HepG2 (cell line): ENCODE measurements at regions not wholly inside any gene's neighbourhood (a gene's known extent, or its start where the extent isn't known, plus 50 kb on each side); places are given as distances from the start of the nearest gene placed in this dataset.

Source experiments
- ATAC-seq: fragments of 200-7000 bp; cut with Tn5 transposase; 3 replicates; pipeline ENCODE4 v1.9.1; 2020; ENCODE audit warnings: mild to moderate bottlenecking, moderate library complexity
- BruUV-seq: library from RNA; stranded (reverse); fragments of 400-500 nt; replicated peaks from 2 replicates; lab custom pipeline; 2021; lab: Mats Ljungman, UMichigan
- CTCF ChIA-PET: fragments of 300-600 bp; formaldehyde crosslinking; extraction: SDS; loops from one replicate; lab custom pipeline; 2021; ENCODE audit warnings: low total read pairs, inconsistent platforms, low intra/inter-chr PET ratio; lab: Yijun Ruan, JAX
- POLR2A ChIA-PET: fragments of 350-600 bp; sonication (Branson Sonifier 250); formaldehyde crosslinking; loops from one replicate; lab custom pipeline; 2020; ENCODE audit warnings: antibody characterized with exemption, inconsistent platforms; lab: Yijun Ruan, JAX
- DNase-seq: peaks from one replicate; pipeline ENCODE4 v3.0.0-alpha.2; 2015; ENCODE audit warnings: low spot score
- FAIRE-seq: peaks from 3 replicates; lab custom pipeline; 2011; peaks lifted over from hg19 to GRCh38; lab: Jason Lieb, UNC
- H2AFZ ChIP-seq: one replicate; pipeline ENCODE4 v1.6.1; 2011; ENCODE audit warnings: low read length, inconsistent platforms
- H3K27ac ChIP-seq: fragments of 300-600 bp; 3 replicates; pipeline ENCODE4 v1.8.0; 2011; ENCODE audit warnings: mixed run types, mild to moderate bottlenecking, mixed read lengths, low read length, inconsistent platforms; ENCODE audit not compliant: insufficient read depth; ENCODE audit errors: extremely low read length
- H3K27me3 ChIP-seq, 2 experiments: fragments of 200-600 bp in 1 of 2; 2 replicates in 1 of 2; 3 replicates in 1 of 2; pipeline versions ENCODE4 v1.6.0 to v1.8.0; 2011; ENCODE audit warnings: low read length in 2 of 2, mild to moderate bottlenecking in 2 of 2, moderate library complexity in 2 of 2, inconsistent platforms in 1 of 2; ENCODE audit not compliant: insufficient read depth in 2 of 2, control insufficient read depth in 1 of 2
- H3K36me3 ChIP-seq, 2 experiments: fragments of 200-600 bp in 1 of 2; replicated peaks in 1 of 2; 2 replicates in 1 of 2; 3 replicates in 1 of 2; pipeline versions ENCODE4 v1.5.1 to v1.8.0; 2011; ENCODE audit warnings: low read length in 2 of 2, inconsistent platforms in 1 of 2; ENCODE audit not compliant: insufficient read depth in 2 of 2, control insufficient read depth in 1 of 2
- H3K4me1 ChIP-seq: 2 replicates; pipeline ENCODE4 v1.5.1; 2012; ENCODE audit warnings: low read length, inconsistent platforms; ENCODE audit not compliant: insufficient read depth
- H3K4me2 ChIP-seq: 2 replicates; pipeline ENCODE4 v1.6.0; 2011; ENCODE audit warnings: low read depth, low read length, inconsistent platforms
- H3K4me3 ChIP-seq, 3 experiments: fragments of 200-600 bp in 1 of 3; sonication (generic), shearing (Covaris generic) in 1 of 3; replicated peaks in 1 of 3; 2 replicates each; pipeline ENCODE4 v1.5.1; 2011 to 2016; ENCODE audit warnings: low read length in 3 of 3, inconsistent platforms in 2 of 3, low read depth in 2 of 3, mild to moderate bottlenecking in 2 of 3, control low read depth in 1 of 3, mixed read lengths in 1 of 3; ENCODE audit not compliant: insufficient read depth in 1 of 3
- H3K79me2 ChIP-seq: one replicate; pipeline ENCODE4 v1.6.1; 2011; ENCODE audit warnings: low read length, inconsistent platforms; ENCODE audit not compliant: insufficient read depth
- H3K9ac ChIP-seq: 2 replicates; pipeline ENCODE4 v1.6.0; 2011; ENCODE audit warnings: mild to moderate bottlenecking, low read depth, low read length, inconsistent platforms; ENCODE audit not compliant: insufficient read depth
- H3K9me3 ChIP-seq: 2 replicates; pipeline ENCODE4 v1.5.1; 2012; ENCODE audit warnings: mild to moderate bottlenecking, low read length
- H4K20me1 ChIP-seq: 2 replicates; pipeline ENCODE4 v1.6.0; 2011; ENCODE audit warnings: inconsistent platforms, mild to moderate bottlenecking, low read length, moderate library complexity; ENCODE audit not compliant: insufficient read depth
- DRAP1 ChIP-seq: IDR thresholded peaks from 2 replicates; pipeline ENCODE4 v1.6.1; 2016; ENCODE audit warnings: missing genetic modification reagents, missing compliant biosample characterization
- MAFF ChIP-seq: IDR thresholded peaks from 2 replicates; pipeline ENCODE4 v1.6.1; 2011; ENCODE audit warnings: low read depth, low read length, improper control_type of control experiment
- MAFK ChIP-seq, 2 experiments: IDR thresholded peaks in 1 of 2; conservative IDR thresholded peaks in 1 of 2; 2 replicates each; pipeline ENCODE4 v1.6.1; 2011; ENCODE audit warnings: improper control_type of control experiment in 2 of 2, low read length in 2 of 2
- SIN3A ChIP-seq: IDR thresholded peaks from 2 replicates; pipeline ENCODE4 v1.6.1; 2011; ENCODE audit warnings: low read depth, mild to moderate bottlenecking, control low read depth, low read length, borderline replicate concordance
- TAF1 ChIP-seq: sonication (generic); formaldehyde crosslinking; IDR thresholded peaks from 2 replicates; pipeline ENCODE4 v1.4.0; 2020; ENCODE audit warnings: missing genetic modification reagents
- XRCC5 ChIP-seq: fragments of 200-400 bp; formaldehyde crosslinking; optimal IDR thresholded peaks from 2 replicates; pipeline ENCODE3; 2017; ENCODE audit warnings: mild to moderate bottlenecking, low read length
- ZHX1 ChIP-seq: sonication (generic); formaldehyde crosslinking; IDR thresholded peaks from 2 replicates; pipeline ENCODE4 v1.8.1; 2022; ENCODE audit warnings: low read depth, mild to moderate bottlenecking, missing genetic modification reagents
- ZKSCAN1 ChIP-seq: fragments of 150-350 bp; IDR thresholded peaks from 2 replicates; pipeline ENCODE4 v1.6.1; 2014; ENCODE audit warnings: low read length
- ZNF10 ChIP-seq: sonication (generic); formaldehyde crosslinking; IDR thresholded peaks from 2 replicates; pipeline ENCODE4 v1.4.0; 2020; ENCODE audit warnings: mild to moderate bottlenecking, low read depth, missing genetic modification reagents, borderline replicate concordance
- ZNF253 ChIP-seq: sonication (generic); formaldehyde crosslinking; IDR thresholded peaks from 2 replicates; pipeline ENCODE4 v1.8.0; 2022; ENCODE audit warnings: mild to moderate bottlenecking, missing genetic modification reagents, borderline replicate concordance
- ZNF839 ChIP-seq: sonication (generic); formaldehyde crosslinking; IDR thresholded peaks from 2 replicates; pipeline ENCODE4 v1.4.0; 2020; ENCODE audit warnings: missing genetic modification reagents, mild to moderate bottlenecking, borderline replicate concordance
- WGBS: methylation state at CpG from one replicate; pipeline ENCODE4 v1.1.6; 2017; ENCODE audit warnings: low lambda C conversion rate; 5-methylcytosine and 5-hydroxymethylcytosine counted together
- in situ Hi-C: cut with HindIII; loops from 2 replicates; pipeline ENCODE4 v1.10.0; 2017; ENCODE audit warnings: low pct_unique_long_range_greater_than_20kb; ENCODE audit not compliant: extremely low pct_ligation_motif_present
- intact Hi-C: fragments of 100-400 bp; cut with micrococcal nuclease; formaldehyde crosslinking; loops from one replicate; pipeline ENCODE4 v1.10.0; 2022; ENCODE audit not compliant: unreplicated experiment
- TF ChIP-seq, protein P1 (sequence below): sonication (generic); formaldehyde crosslinking; IDR thresholded peaks from 2 replicates; pipeline ENCODE4 v1.5.1; 2020; ENCODE audit warnings: missing genetic modification reagents, mild to moderate bottlenecking, borderline replicate concordance
- TF ChIP-seq, protein P2 (sequence below): sonication (generic); formaldehyde crosslinking; IDR thresholded peaks from 2 replicates; pipeline ENCODE4 v1.9.0; 2021; ENCODE audit warnings: mild to moderate bottlenecking, missing genetic modification reagents

GRCh38 chr12:42893803-42894202, 304.3 kb upstream of the PRICKLE1 start:
- WGBS, result 1% methylated on average over 2 of the region's 2 CpGs
- in situ Hi-C loops (no loop called here), intact Hi-C loops (no loop called here)
- Histone ChIP-seq H4K20me1 (no peaks in the 10 kb centered on the region), H3K4me2 (no peak overlapping the region), H2AFZ (no peak overlapping the region), H3K79me2 (no peaks in the 10 kb centered on the region), H3K36me3 (no peaks in the 10 kb centered on the region), H3K27ac (no peak overlapping the region), H3K9ac (no peak overlapping the region), H3K27me3 (no peaks in the 10 kb centered on the region), H3K9me3 (no peaks in the 10 kb centered on the region), H3K4me3 (no peak overlapping the region), H3K4me1 (no peaks in the 10 kb centered on the region)
- ChIA-PET POLR2A (no interaction called here), CTCF (no interaction called here)
- DNase-seq, result no peak
- no TSS peak for BruUV-seq
- ATAC-seq, result no peak
- no peak for FAIRE-seq
- no peak for TF ChIP-seq DRAP1 (CRISPR knock-in tag)
- peak; percentile 94 for TF ChIP-seq MAFF
- peak; percentile 88 to 95 for TF ChIP-seq MAFK (conservative IDR thresholded peaks at IDR 0.05 in 1 of 2, IDR thresholded peaks at IDR 0.05 in 1 of 2; ENCODE audit: low read length in 2 of 2)
- no peak for TF ChIP-seq ZKSCAN1
- TF ChIP-seq ZNF839 (CRISPR knock-in tag), result no peak
- TF ChIP-seq XRCC5, result no peak
- TF ChIP-seq ZHX1 (CRISPR knock-in tag), result no peak
- no peak for TF ChIP-seq TAF1 (CRISPR knock-in tag)
- TF ChIP-seq, protein P1, sequence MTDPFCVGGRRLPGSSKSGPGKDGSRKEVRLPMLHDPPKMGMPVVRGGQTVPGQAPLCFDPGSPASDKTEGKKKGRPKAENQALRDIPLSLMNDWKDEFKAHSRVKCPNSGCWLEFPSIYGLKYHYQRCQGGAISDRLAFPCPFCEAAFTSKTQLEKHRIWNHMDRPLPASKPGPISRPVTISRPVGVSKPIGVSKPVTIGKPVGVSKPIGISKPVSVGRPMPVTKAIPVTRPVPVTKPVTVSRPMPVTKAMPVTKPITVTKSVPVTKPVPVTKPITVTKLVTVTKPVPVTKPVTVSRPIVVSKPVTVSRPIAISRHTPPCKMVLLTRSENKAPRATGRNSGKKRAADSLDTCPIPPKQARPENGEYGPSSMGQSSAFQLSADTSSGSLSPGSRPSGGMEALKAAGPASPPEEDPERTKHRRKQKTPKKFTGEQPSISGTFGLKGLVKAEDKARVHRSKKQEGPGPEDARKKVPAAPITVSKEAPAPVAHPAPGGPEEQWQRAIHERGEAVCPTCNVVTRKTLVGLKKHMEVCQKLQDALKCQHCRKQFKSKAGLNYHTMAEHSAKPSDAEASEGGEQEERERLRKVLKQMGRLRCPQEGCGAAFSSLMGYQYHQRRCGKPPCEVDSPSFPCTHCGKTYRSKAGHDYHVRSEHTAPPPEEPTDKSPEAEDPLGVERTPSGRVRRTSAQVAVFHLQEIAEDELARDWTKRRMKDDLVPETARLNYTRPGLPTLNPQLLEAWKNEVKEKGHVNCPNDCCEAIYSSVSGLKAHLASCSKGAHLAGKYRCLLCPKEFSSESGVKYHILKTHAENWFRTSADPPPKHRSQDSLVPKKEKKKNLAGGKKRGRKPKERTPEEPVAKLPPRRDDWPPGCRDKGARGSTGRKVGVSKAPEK (CRISPR knock-in tag), result no peak
- no peak for TF ChIP-seq ZNF253 (CRISPR knock-in tag)
- TF ChIP-seq, protein P2, sequence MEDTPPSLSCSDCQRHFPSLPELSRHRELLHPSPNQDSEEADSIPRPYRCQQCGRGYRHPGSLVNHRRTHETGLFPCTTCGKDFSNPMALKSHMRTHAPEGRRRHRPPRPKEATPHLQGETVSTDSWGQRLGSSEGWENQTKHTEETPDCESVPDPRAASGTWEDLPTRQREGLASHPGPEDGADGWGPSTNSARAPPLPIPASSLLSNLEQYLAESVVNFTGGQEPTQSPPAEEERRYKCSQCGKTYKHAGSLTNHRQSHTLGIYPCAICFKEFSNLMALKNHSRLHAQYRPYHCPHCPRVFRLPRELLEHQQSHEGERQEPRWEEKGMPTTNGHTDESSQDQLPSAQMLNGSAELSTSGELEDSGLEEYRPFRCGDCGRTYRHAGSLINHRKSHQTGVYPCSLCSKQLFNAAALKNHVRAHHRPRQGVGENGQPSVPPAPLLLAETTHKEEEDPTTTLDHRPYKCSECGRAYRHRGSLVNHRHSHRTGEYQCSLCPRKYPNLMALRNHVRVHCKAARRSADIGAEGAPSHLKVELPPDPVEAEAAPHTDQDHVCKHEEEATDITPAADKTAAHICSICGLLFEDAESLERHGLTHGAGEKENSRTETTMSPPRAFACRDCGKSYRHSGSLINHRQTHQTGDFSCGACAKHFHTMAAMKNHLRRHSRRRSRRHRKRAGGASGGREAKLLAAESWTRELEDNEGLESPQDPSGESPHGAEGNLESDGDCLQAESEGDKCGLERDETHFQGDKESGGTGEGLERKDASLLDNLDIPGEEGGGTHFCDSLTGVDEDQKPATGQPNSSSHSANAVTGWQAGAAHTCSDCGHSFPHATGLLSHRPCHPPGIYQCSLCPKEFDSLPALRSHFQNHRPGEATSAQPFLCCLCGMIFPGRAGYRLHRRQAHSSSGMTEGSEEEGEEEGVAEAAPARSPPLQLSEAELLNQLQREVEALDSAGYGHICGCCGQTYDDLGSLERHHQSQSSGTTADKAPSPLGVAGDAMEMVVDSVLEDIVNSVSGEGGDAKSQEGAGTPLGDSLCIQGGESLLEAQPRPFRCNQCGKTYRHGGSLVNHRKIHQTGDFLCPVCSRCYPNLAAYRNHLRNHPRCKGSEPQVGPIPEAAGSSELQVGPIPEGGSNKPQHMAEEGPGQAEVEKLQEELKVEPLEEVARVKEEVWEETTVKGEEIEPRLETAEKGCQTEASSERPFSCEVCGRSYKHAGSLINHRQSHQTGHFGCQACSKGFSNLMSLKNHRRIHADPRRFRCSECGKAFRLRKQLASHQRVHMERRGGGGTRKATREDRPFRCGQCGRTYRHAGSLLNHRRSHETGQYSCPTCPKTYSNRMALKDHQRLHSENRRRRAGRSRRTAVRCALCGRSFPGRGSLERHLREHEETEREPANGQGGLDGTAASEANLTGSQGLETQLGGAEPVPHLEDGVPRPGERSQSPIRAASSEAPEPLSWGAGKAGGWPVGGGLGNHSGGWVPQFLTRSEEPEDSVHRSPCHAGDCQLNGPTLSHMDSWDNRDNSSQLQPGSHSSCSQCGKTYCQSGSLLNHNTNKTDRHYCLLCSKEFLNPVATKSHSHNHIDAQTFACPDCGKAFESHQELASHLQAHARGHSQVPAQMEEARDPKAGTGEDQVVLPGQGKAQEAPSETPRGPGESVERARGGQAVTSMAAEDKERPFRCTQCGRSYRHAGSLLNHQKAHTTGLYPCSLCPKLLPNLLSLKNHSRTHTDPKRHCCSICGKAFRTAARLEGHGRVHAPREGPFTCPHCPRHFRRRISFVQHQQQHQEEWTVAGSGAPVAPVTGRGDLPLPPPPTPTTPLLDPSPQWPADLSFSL (CRISPR knock-in tag), result no peak
- TF ChIP-seq ZNF10 (CRISPR knock-in tag), result no peak
- TF ChIP-seq SIN3A, result no peak
